C4-2B (cell line): ENCODE measurements at regions not wholly inside any gene's neighbourhood (a gene's known extent, or its start where the extent isn't known, plus 50 kb on each side); places are given as distances from the start of the nearest gene placed in this dataset.

Experiments
- ZFX ChIP-seq: fragments of 450-650 bp; IDR thresholded peaks from 2 replicates; pipeline ENCODE4 v1.6.1; 2017
- TF ChIP-seq, protein P1 (sequence below): fragments of 450-650 bp; conservative IDR thresholded peaks from 2 replicates; pipeline ENCODE4 v1.5.1; 2017; ENCODE audit warnings: mild to moderate bottlenecking

DNA sequence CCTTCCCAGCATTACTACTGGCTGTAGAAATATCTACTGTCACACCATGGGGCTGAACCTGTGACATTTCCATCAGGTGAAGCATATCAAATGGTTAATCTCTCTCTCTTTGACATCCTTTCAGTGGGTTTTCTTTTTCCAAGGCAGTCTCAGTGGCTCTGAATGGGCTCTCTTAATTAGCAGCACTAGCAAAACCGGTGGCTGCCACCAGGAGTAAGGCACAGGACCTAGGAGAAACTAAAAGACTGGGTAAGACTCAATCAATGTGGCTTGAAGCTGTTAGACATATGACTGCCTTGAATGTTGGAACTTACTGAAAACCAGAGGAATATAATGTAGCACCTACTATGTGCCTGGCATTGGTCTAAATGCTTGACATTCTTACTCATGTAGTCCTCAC is 445.0 kb upstream of the KIF2A start:
- TF ChIP-seq, protein P1, sequence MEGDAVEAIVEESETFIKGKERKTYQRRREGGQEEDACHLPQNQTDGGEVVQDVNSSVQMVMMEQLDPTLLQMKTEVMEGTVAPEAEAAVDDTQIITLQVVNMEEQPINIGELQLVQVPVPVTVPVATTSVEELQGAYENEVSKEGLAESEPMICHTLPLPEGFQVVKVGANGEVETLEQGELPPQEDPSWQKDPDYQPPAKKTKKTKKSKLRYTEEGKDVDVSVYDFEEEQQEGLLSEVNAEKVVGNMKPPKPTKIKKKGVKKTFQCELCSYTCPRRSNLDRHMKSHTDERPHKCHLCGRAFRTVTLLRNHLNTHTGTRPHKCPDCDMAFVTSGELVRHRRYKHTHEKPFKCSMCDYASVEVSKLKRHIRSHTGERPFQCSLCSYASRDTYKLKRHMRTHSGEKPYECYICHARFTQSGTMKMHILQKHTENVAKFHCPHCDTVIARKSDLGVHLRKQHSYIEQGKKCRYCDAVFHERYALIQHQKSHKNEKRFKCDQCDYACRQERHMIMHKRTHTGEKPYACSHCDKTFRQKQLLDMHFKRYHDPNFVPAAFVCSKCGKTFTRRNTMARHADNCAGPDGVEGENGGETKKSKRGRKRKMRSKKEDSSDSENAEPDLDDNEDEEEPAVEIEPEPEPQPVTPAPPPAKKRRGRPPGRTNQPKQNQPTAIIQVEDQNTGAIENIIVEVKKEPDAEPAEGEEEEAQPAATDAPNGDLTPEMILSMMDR = no peak; the same call in 1 of the 2 replicates
- TF ChIP-seq ZFX = no peak
